BLaER1 (cell line): ENCODE measurements at regions not wholly inside any gene's neighbourhood (a gene's known extent, or its start where the extent isn't known, plus 50 kb on each side); places are given as distances from the start of the nearest gene placed in this dataset.

ENCODE experiments used
- H3K27ac ChIP-seq: shearing (Covaris generic); formaldehyde crosslinking; 2 replicates; pipeline ENCODE4 v1.8.1; 2022
- H3K27me3 ChIP-seq: shearing (Covaris generic); formaldehyde crosslinking; 2 replicates; pipeline ENCODE4 v1.8.1; 2022
- H3K36me3 ChIP-seq: shearing (Covaris generic); formaldehyde crosslinking; 2 replicates; pipeline ENCODE4 v1.8.1; 2022
- H3K4me1 ChIP-seq: shearing (Covaris generic); formaldehyde crosslinking; 2 replicates; pipeline ENCODE4 v1.8.1; 2022
- H3K4me2 ChIP-seq: shearing (Covaris generic); formaldehyde crosslinking; 2 replicates; pipeline ENCODE4 v1.8.1; 2022
- H3K4me3 ChIP-seq: shearing (Covaris generic); formaldehyde crosslinking; 2 replicates; pipeline ENCODE4 v1.8.1; 2022
- H3K9ac ChIP-seq: shearing (Covaris generic); formaldehyde crosslinking; 2 replicates; pipeline ENCODE4 v1.8.1; 2022
- H3K9me3 ChIP-seq: shearing (Covaris generic); formaldehyde crosslinking; 2 replicates; pipeline ENCODE4 v1.8.1; 2022
- H4K20me1 ChIP-seq: shearing (Covaris generic); formaldehyde crosslinking; 2 replicates; pipeline ENCODE4 v1.8.1; 2022
- Cebpa-rat ChIP-seq: shearing (Covaris generic); IDR thresholded peaks from 2 replicates; pipeline ENCODE4 v1.8.1; 2022

DNA sequence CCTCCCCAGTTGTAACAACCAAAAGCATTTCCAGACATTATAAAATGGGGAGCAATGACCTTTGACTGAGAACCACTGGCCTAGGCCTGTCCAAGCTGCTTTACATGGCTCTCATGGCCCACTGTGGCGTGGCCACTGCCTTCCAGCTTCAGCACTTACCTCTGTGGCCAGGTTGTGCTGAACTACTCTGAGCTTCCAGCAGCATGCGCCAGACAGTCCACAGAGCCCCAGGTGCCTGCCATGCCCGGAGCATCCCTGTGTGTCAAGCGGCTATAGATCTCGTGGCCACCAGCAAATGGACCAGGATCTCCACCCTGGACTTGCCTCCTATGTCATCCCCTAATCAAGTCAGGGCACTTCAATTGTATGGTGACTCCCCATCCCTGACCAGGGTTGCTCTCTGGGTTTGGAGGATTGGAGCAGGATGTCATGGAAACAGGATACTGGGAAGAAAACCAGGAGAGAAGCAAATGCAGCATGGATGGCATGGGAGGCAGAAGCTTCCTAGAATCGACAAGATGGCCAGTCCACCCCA lies 199.7 kb downstream of the UACA start:
- no peak overlapping the region for H3K4me2 ChIP-seq
- no peaks in the 10 kb centered on the region for H3K27me3 ChIP-seq
- H3K4me1 ChIP-seq = peaks cover 25% of the 10 kb centered on the region
- no peaks in the 10 kb centered on the region for H3K9me3 ChIP-seq
- no peaks in the 10 kb centered on the region for H4K20me1 ChIP-seq
- TF ChIP-seq Cebpa-rat = no peak
- H3K9ac ChIP-seq = no peak overlapping the region
- H3K36me3 ChIP-seq = no peaks in the 10 kb centered on the region
- no peak overlapping the region for H3K27ac ChIP-seq
- H3K4me3 ChIP-seq = no peak overlapping the region

GRCh38 chr15:70562906-70563305 lies 200.5 kb downstream of the UACA start:
- Histone ChIP-seq H3K4me3 (no peak overlapping the region), H3K4me2 (no peak overlapping the region), H3K36me3 (no peaks in the 10 kb centered on the region), H3K4me1 (peaks cover 28% of the 10 kb centered on the region), H3K27ac (no peak overlapping the region), H4K20me1 (no peaks in the 10 kb centered on the region), H3K9ac (no peak overlapping the region), H3K9me3 (no peaks in the 10 kb centered on the region), H3K27me3 (no peaks in the 10 kb centered on the region)
- TF ChIP-seq Cebpa-rat = no peak

GRCh38 chr15:70561885-70562284 lies 201.5 kb downstream of the UACA start:
- Histone ChIP-seq H4K20me1 (no peaks in the 10 kb centered on the region), H3K4me1 (peaks cover 28% of the 10 kb centered on the region), H3K4me2 (no peak overlapping the region), H3K27me3 (no peaks in the 10 kb centered on the region), H3K27ac (no peak overlapping the region), H3K4me3 (no peak overlapping the region), H3K9ac (no peak overlapping the region), H3K9me3 (no peaks in the 10 kb centered on the region), H3K36me3 (no peaks in the 10 kb centered on the region)
- no peak for TF ChIP-seq Cebpa-rat

GRCh38 chr15:70560617-70561328 lies 202.6 kb downstream of the UACA start:
- Histone ChIP-seq H3K4me1 (peaks cover 25% of the 10 kb centered on the region), H4K20me1 (no peaks in the 10 kb centered on the region), H3K9ac (no peak overlapping the region), H3K9me3 (no peaks in the 10 kb centered on the region), H3K27ac (no peak overlapping the region), H3K4me2 (no peak overlapping the region), H3K4me3 (no peak overlapping the region), H3K27me3 (no peaks in the 10 kb centered on the region), H3K36me3 (no peaks in the 10 kb centered on the region)
- no peak for TF ChIP-seq Cebpa-rat

DNA sequence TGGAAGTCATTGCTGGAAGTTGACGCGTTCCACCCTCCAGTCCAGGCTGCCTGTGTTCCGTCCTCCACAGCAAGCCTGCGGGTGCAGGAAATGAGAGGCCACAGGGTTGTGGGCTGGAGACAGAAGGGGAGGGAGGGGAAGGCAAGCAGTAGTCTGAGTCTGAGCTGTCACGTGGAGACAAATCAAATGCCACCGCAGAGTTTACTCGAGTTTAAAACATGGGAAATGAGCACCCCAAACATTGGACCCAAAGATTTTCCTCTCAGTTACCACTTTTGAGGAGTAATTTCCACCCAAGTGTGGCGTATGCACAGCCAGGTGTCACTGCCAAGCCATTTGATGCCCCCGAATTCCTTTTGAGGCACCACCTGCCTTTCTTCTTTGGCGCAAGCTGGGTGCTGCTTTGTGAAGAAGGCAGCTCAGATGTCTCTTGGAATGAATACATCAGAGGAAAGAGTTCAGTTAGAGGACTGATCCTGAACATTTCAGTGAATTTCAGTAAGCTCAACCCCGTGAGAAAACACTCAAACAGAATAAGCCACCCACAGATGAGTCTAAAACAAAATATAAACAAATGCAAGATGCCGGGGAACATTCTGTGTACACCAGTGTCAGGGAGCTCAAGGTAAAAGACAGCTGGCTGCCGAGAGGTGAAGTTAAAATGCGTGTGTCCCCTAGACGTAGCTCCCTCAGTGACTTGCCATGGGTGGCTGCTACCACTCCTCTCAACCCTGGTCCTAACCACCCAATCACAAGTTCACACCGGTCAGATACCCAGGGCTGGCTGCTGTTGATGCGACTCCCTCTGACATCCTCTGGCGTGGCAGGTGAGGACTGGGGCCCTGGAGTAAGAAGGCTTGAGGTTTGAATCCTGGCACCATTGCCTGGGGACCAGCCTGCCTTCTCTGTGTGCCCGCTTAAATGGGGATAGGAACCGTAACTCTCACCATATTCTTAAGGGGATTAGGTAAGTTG lies 203.8 kb downstream of the UACA start:
- H3K4me1 ChIP-seq = peaks cover 30% of the 10 kb centered on the region
- peak overlapping the region; percentile 79 for H3K4me2 ChIP-seq

GRCh38 chr15:70558406-70559264 lies 204.7 kb downstream of the UACA start:
- Histone ChIP-seq H3K4me1 (peaks cover 30% of the 10 kb centered on the region), H4K20me1 (no peaks in the 10 kb centered on the region), H3K9ac (no peak overlapping the region), H3K4me2 (peak overlapping the region; percentile 79), H3K9me3 (no peaks in the 10 kb centered on the region), H3K4me3 (no peak overlapping the region), H3K36me3 (no peaks in the 10 kb centered on the region), H3K27ac (no peak overlapping the region), H3K27me3 (no peaks in the 10 kb centered on the region)
- TF ChIP-seq Cebpa-rat = no peak

More for the DNA sequence above, 203.8 kb downstream of the UACA start:
- no peaks in the 10 kb centered on the region for H3K27me3 ChIP-seq
- H4K20me1 ChIP-seq = no peaks in the 10 kb centered on the region
- no peak for TF ChIP-seq Cebpa-rat
- no peak overlapping the region for H3K27ac ChIP-seq
- no peak overlapping the region for H3K4me3 ChIP-seq
- H3K9me3 ChIP-seq = no peaks in the 10 kb centered on the region
- H3K9ac ChIP-seq = no peak overlapping the region
- H3K36me3 ChIP-seq = no peaks in the 10 kb centered on the region

- no peaks in the 10 kb centered on the region for H3K36me3 ChIP-seq
- no peaks in the 10 kb centered on the region for H4K20me1 ChIP-seq
- no peaks in the 10 kb centered on the region for H3K9me3 ChIP-seq
- TF ChIP-seq Cebpa-rat = no peak
- H3K27me3 ChIP-seq = no peaks in the 10 kb centered on the region
- H3K4me3 ChIP-seq = no peak overlapping the region
- peaks cover 30% of the 10 kb centered on the region for H3K4me1 ChIP-seq
- H3K27ac ChIP-seq = no peak overlapping the region
- no peak overlapping the region for H3K4me2 ChIP-seq
- H3K9ac ChIP-seq = no peak overlapping the region
Measured at GRCh38 chr15:70557521-70558258, 205.7 kb downstream of the UACA start.

DNA sequence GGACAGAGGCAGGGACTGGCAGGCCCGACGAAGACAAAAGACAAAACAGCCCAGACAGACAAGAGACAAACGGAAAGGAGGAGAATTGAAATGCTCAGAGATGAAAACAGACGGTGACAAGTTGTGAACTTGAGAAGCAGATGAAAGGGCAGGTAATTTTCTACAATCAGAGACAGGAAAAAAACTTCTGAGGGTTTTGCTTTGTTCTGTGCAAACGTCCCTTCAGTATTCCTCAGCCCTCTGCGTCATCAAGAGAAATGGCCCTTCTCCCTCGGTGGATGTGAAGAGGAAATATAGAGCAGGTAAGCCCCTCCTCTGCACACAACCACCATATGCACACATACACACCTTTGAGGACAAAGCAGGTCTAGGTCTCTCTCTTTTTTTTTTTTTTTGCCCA lies 206.6 kb downstream of the UACA start:
- no peak overlapping the region for H3K9ac ChIP-seq
- no peak overlapping the region for H3K27ac ChIP-seq
- H3K36me3 ChIP-seq = no peaks in the 10 kb centered on the region
- no peaks in the 10 kb centered on the region for H3K27me3 ChIP-seq
- H3K4me1 ChIP-seq = peaks cover 30% of the 10 kb centered on the region
- no peak overlapping the region for H3K4me3 ChIP-seq
- no peak overlapping the region for H3K4me2 ChIP-seq
- H4K20me1 ChIP-seq = no peaks in the 10 kb centered on the region
- TF ChIP-seq Cebpa-rat = no peak
- no peaks in the 10 kb centered on the region for H3K9me3 ChIP-seq
